Muscle layer of duodenum (tissue), 2 donors: ENCODE measurements at regions not wholly inside any gene's neighbourhood (a gene's known extent, or its start where the extent isn't known, plus 50 kb on each side); places are given as distances from the start of the nearest gene placed in this dataset.
"Not testable (repeated sequence)": the region's sequence is repeated elsewhere in the genome, so short reads cannot be mapped to it uniquely, and the experiment has no call there.

Experiments
- H3K27ac ChIP-seq: one replicate; pipeline ENCODE4 v1.7.0; 2013; ENCODE audit warnings: mild to moderate bottlenecking, low read length
- H3K27me3 ChIP-seq: one replicate; pipeline ENCODE4 v1.7.0; 2013; ENCODE audit warnings: low read depth, mild to moderate bottlenecking, control low read depth, low read length
- H3K36me3 ChIP-seq, 2 donors: one replicate each; pipeline ENCODE4 v1.7.0; 2013; ENCODE audit warnings: low read length in 2 of 2, control low read depth in 1 of 2, mild to moderate bottlenecking in 1 of 2; ENCODE audit not compliant: insufficient read depth in 2 of 2, control insufficient read depth in 1 of 2
- H3K4me1 ChIP-seq, 2 donors: one replicate each; pipeline ENCODE4 v1.7.0; 2013; ENCODE audit warnings: low read length in 2 of 2, mild to moderate bottlenecking in 2 of 2, control low read depth in 1 of 2, moderate library complexity in 1 of 2; ENCODE audit not compliant: insufficient read depth in 2 of 2, control insufficient read depth in 1 of 2
- H3K4me3 ChIP-seq, 2 donors: one replicate each; pipeline ENCODE4 v1.7.0; 2013; ENCODE audit warnings: low read length in 2 of 2, low read depth in 1 of 2, mild to moderate bottlenecking in 1 of 2
- H3K9me3 ChIP-seq, 2 donors: one replicate each; pipeline ENCODE4 v1.7.0; 2013; ENCODE audit warnings: low read length in 2 of 2, control low read depth in 1 of 2, mild to moderate bottlenecking in 1 of 2; ENCODE audit not compliant: control insufficient read depth in 1 of 2
- donor health status: healthy.

- Histone ChIP-seq H3K4me1 (no peaks in the 10 kb centered on the region), H3K27ac (no peak overlapping the region), H3K27me3 (no peaks in the 10 kb centered on the region), H3K36me3 (no peaks in the 10 kb centered on the region), H3K4me3 (no peak overlapping the region), H3K9me3 (no peaks in the 10 kb centered on the region)
These were observed 81.1 kb downstream of the XRCC2 start for GRCh38 chr7:152594801-152595200.

- peaks cover 0 to 2% of the 10 kb centered on the region in 2 donors for H3K9me3 ChIP-seq
- no peaks in the 10 kb centered on the region for H3K27me3 ChIP-seq
- H3K36me3 ChIP-seq, result no peaks in the 10 kb centered on the region
- H3K27ac ChIP-seq, result no peak overlapping the region
- H3K4me1 ChIP-seq, result no peaks in the 10 kb centered on the region
- H3K4me3 ChIP-seq, result no peak overlapping the region
These were observed 84.0 kb downstream of the XRCC2 start for GRCh38 chr7:152591976-152592375.

- H3K4me1 ChIP-seq, result no peaks in the 10 kb centered on the region
- peaks cover 0 to 2% of the 10 kb centered on the region in 2 donors for H3K9me3 ChIP-seq
These were observed 85.5 kb downstream of the XRCC2 start for GRCh38 chr7:152590481-152590880.

GRCh38 chr7:152589821-152590220, 86.1 kb downstream of the XRCC2 start:
- H3K4me3 ChIP-seq, H3K27ac ChIP-seq, H3K36me3 ChIP-seq, H3K27me3 ChIP-seq, H3K9me3 ChIP-seq, H3K4me1 ChIP-seq: not testable (repeated sequence)

More at GRCh38 chr7:152590481-152590880, 85.5 kb downstream of the XRCC2 start:
- H3K36me3 ChIP-seq, result no peaks in the 10 kb centered on the region
- no peak overlapping the region for H3K4me3 ChIP-seq
- no peaks in the 10 kb centered on the region for H3K27me3 ChIP-seq
- no peak overlapping the region for H3K27ac ChIP-seq

- no peak overlapping the region for H3K4me3 ChIP-seq
These were observed 87.6 kb downstream of the XRCC2 start for GRCh38 chr7:152588350-152588749.

GRCh38 chr7:152587366-152587765, 88.6 kb downstream of the XRCC2 start:
- H3K4me1 ChIP-seq, result no peaks in the 10 kb centered on the region
- no peaks in the 10 kb centered on the region for H3K36me3 ChIP-seq
- peaks cover 0 to 2% of the 10 kb centered on the region in 2 donors for H3K9me3 ChIP-seq
- H3K4me3 ChIP-seq, result no peak overlapping the region
- H3K27ac ChIP-seq, result no peak overlapping the region
- no peaks in the 10 kb centered on the region for H3K27me3 ChIP-seq

More at GRCh38 chr7:152588350-152588749, 87.6 kb downstream of the XRCC2 start:
- no peaks in the 10 kb centered on the region for H3K4me1 ChIP-seq
- H3K9me3 ChIP-seq, result peaks cover 0 to 2% of the 10 kb centered on the region in 2 donors
- H3K27me3 ChIP-seq, result no peaks in the 10 kb centered on the region
- H3K36me3 ChIP-seq, result no peaks in the 10 kb centered on the region
- H3K27ac ChIP-seq, result no peak overlapping the region

GRCh38 chr7:152583006-152583405, 92.9 kb downstream of the XRCC2 start:
- Histone ChIP-seq H3K36me3 (no peaks in the 10 kb centered on the region), H3K4me1 (no peaks in the 10 kb centered on the region), H3K27me3 (no peaks in the 10 kb centered on the region), H3K4me3 (no peak overlapping the region), H3K9me3 (no peaks in the 10 kb centered on the region), H3K27ac (no peak overlapping the region)

GRCh38 chr7:152579070-152579469, 96.9 kb downstream of the XRCC2 start:
- Histone ChIP-seq H3K36me3 (no peaks in the 10 kb centered on the region), H3K4me1 (no peaks in the 10 kb centered on the region), H3K4me3 (no peak overlapping the region)

GRCh38 chr7:152577339-152577738, 98.6 kb downstream of the XRCC2 start:
- Histone ChIP-seq H3K4me1 (no peaks in the 10 kb centered on the region), H3K27ac (no peak overlapping the region), H3K9me3 (no peaks in the 10 kb centered on the region), H3K4me3 (no peak overlapping the region), H3K36me3 (no peaks in the 10 kb centered on the region), H3K27me3 (no peaks in the 10 kb centered on the region)

More at GRCh38 chr7:152579070-152579469, 96.9 kb downstream of the XRCC2 start:
- Histone ChIP-seq H3K27me3 (no peaks in the 10 kb centered on the region), H3K27ac (no peak overlapping the region), H3K9me3 (no peaks in the 10 kb centered on the region)

- H3K27ac ChIP-seq, result no peak overlapping the region
- no peaks in the 10 kb centered on the region for H3K4me1 ChIP-seq
- no peaks in the 10 kb centered on the region for H3K27me3 ChIP-seq
- H3K36me3 ChIP-seq, result no peaks in the 10 kb centered on the region
- no peaks in the 10 kb centered on the region for H3K9me3 ChIP-seq
- no peak overlapping the region for H3K4me3 ChIP-seq
These were observed 100.9 kb downstream of the XRCC2 start for GRCh38 chr7:152574892-152575548.

- not testable (repeated sequence) for H3K9me3 ChIP-seq, H3K4me1 ChIP-seq, H3K27me3 ChIP-seq, H3K27ac ChIP-seq, H3K4me3 ChIP-seq, H3K36me3 ChIP-seq
These were observed 102.8 kb downstream of the XRCC2 start for GRCh38 chr7:152573186-152573585.

- Histone ChIP-seq H3K4me3 (no peak overlapping the region), H3K27me3 (no peaks in the 10 kb centered on the region), H3K9me3 (no peaks in the 10 kb centered on the region), H3K36me3 (no peaks in the 10 kb centered on the region), H3K4me1 (no peaks in the 10 kb centered on the region), H3K27ac (no peak overlapping the region)
These were observed 103.8 kb downstream of the XRCC2 start for GRCh38 chr7:152572101-152572500.
